Ectodermal cell (in vitro differentiated cells): ENCODE measurements at regions not wholly inside any gene's neighbourhood (a gene's known extent, or its start where the extent isn't known, plus 50 kb on each side); places are given as distances from the start of the nearest gene placed in this dataset.

Source experiments
- H3K27ac ChIP-seq: 2 replicates; pipeline ENCODE4 v1.7.0; 2013; ENCODE audit warnings: mild to moderate bottlenecking, low read depth, low read length; ENCODE audit not compliant: insufficient read depth, poor library complexity, severe bottlenecking
- H3K27me3 ChIP-seq: 2 replicates; pipeline ENCODE4 v1.7.0; 2013; ENCODE audit warnings: mild to moderate bottlenecking, low read length; ENCODE audit not compliant: insufficient read depth, control insufficient read depth, poor library complexity, severe bottlenecking
- H3K36me3 ChIP-seq: one replicate; pipeline ENCODE4 v1.7.0; 2013; ENCODE audit warnings: low read length; ENCODE audit not compliant: control insufficient read depth, insufficient read depth
- H3K4me1 ChIP-seq: one replicate; pipeline ENCODE4 v1.7.0; 2013; ENCODE audit warnings: low read length; ENCODE audit not compliant: control insufficient read depth, insufficient read depth
- H3K4me3 ChIP-seq: 2 replicates; pipeline ENCODE4 v1.7.0; 2013; ENCODE audit warnings: low read depth, low read length, control low read depth; ENCODE audit not compliant: insufficient read depth
- H3K9me3 ChIP-seq: 2 replicates; pipeline ENCODE4 v1.7.0; 2013; ENCODE audit warnings: mild to moderate bottlenecking, low read length, moderate library complexity; ENCODE audit not compliant: control insufficient read depth
- WGBS, 2 experiments: methylation state at CpG; one replicate each; pipeline ENCODE4 v1.1.7; 2013; ENCODE audit warnings: missing lambda C conversion rate in 2 of 2; 5-methylcytosine and 5-hydroxymethylcytosine counted together

DNA sequence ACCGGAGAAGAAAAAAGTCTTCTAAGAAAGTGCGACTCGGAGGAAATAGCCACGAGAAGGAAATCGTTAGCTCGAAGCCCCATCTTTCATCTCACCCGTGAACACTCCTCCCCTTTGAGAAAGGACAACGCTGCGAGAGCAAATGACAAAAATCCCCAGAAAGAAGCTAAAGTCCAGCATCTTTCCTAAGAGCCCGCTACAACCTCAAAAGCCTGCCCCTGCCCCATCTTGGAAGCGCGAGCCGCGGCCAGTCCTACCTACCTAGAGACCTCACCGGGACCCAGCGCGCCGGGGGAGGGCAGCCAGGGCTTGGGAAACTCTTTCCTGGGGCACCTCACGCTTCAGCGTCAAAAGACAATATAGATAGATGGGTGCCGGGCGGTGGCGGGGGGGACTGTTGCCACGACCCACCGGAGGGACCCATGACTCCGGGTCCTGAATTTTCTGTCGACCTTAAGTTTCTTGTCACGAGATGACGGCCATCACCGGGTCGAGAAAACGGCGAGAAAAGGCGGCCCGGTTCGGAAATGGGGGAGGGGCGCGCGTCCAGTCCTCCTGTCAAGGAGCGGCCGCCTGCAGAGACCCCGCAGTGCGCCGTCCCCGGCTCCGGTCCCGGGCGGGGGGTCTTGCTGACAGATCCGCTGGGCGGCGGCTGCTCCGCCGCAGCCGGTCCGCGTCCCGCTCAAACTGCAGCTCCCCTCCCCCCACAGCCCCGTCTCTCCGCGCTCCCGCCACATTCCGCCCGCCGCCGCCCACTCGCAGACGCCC, 65.9 kb downstream of the KCNRG start:
- peak overlapping the region; percentile 77 for H3K4me3 ChIP-seq
- peak overlapping the region; percentile 93 for H3K27ac ChIP-seq
- no peaks in the 10 kb centered on the region for H3K9me3 ChIP-seq
- H3K4me1 ChIP-seq = no peaks in the 10 kb centered on the region
- 0% methylated on average over 67 of the region's 67 CpGs for WGBS, 2 experiments
- no peaks in the 10 kb centered on the region for H3K27me3 ChIP-seq
- no peaks in the 10 kb centered on the region for H3K36me3 ChIP-seq

- Histone ChIP-seq H3K27me3 (no peaks in the 10 kb centered on the region), H3K27ac (peak overlapping the region; percentile 93), H3K4me3 (peak overlapping the region; percentile 77), H3K4me1 (no peaks in the 10 kb centered on the region), H3K9me3 (no peaks in the 10 kb centered on the region), H3K36me3 (no peaks in the 10 kb centered on the region)
- WGBS, 2 experiments = 0% methylated on average over 49 of the region's 49 CpGs
These were observed 66.6 kb downstream of the KCNRG start for GRCh38 chr13:50081679-50082425.

- 3 to 4% methylated on average over 28 of the region's 28 CpGs for WGBS, 2 experiments
- Histone ChIP-seq H3K4me3 (peak overlapping the region; percentile 77), H3K9me3 (no peaks in the 10 kb centered on the region), H3K36me3 (no peaks in the 10 kb centered on the region), H3K27ac (peak overlapping the region; percentile 58), H3K4me1 (no peaks in the 10 kb centered on the region), H3K27me3 (no peaks in the 10 kb centered on the region)
These were observed 67.4 kb downstream of the KCNRG start for GRCh38 chr13:50082426-50083281.

- H3K36me3 ChIP-seq = no peaks in the 10 kb centered on the region
- no peaks in the 10 kb centered on the region for H3K4me1 ChIP-seq
- WGBS, 2 experiments = 20 to 21% methylated on average over 2 to 4 of the region's 4 CpGs
- no peaks in the 10 kb centered on the region for H3K9me3 ChIP-seq
- no peak overlapping the region for H3K4me3 ChIP-seq
- H3K27me3 ChIP-seq = no peaks in the 10 kb centered on the region
- H3K27ac ChIP-seq = no peak overlapping the region
These were observed 69.8 kb downstream of the KCNRG start for GRCh38 chr13:50085063-50085462.

DNA sequence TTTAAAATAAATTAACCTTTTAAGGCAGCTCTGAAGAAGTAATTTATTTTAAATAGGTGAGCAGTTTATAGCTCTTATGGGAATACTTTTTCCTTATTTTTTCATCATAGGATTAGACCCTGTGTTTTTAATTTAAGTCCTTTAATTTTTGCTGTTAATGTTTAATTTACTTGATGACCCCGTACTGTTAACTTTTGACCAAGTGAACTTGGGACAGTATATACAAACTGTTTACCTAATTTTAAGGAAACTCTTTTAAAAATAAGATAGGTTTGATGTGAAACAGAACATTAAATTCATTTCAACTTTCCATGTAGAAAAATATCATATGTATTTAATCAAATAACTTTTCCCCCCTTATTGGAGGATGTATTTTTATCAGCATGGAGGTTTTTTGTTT, 74.4 kb downstream of the KCNRG start:
- Histone ChIP-seq H3K4me1 (no peaks in the 10 kb centered on the region), H3K4me3 (no peak overlapping the region), H3K27me3 (no peaks in the 10 kb centered on the region), H3K36me3 (no peaks in the 10 kb centered on the region), H3K27ac (no peak overlapping the region), H3K9me3 (no peaks in the 10 kb centered on the region)
- WGBS, 2 experiments = 100% methylated on average over 1 of the region's 1 CpG; no CpG with 5 or more reads in 1 of the 2 experiments

GRCh38 chr13:50090211-50090610, 75.0 kb downstream of the KCNRG start:
- Histone ChIP-seq H3K27me3 (no peaks in the 10 kb centered on the region), H3K36me3 (no peaks in the 10 kb centered on the region), H3K9me3 (no peaks in the 10 kb centered on the region), H3K27ac (no peak overlapping the region), H3K4me3 (no peak overlapping the region), H3K4me1 (no peaks in the 10 kb centered on the region)
- 94 to 97% methylated on average over 3 to 4 of the region's 5 CpGs for WGBS, 2 experiments

DNA sequence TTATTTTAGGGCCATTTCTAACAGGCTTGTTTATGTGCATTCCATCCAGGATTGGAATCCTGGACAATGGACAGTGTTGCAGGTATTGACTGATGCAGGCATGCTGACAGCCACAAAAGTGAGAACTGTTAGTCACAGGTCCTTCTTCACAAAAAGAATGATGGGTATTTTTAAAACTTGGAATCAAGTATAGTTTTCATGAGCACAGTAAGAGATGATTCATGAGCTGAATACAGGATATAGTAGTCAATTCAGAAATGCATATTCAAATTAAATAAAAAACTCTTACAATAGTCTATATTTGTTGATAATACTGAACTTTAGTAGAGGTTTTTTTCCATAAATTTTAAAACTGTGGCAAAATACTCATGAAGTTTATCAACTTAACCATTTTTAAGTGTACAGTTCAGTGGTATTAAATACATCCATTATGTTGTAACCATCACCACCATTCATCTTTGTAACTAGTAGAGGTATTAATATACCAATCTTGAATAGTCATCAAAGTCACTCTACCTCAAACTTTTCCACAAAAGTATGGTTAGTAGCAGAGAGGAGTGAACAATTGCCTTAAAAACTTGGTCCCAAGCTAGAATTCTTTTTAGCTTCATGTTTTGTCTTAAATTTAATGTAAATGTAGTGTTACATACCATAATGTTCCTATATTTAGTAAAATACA, 79.5 kb downstream of the KCNRG start:
- no peak overlapping the region for H3K4me3 ChIP-seq
- peaks cover 4% of the 10 kb centered on the region for H3K36me3 ChIP-seq
- no peaks in the 10 kb centered on the region for H3K27me3 ChIP-seq
- H3K4me1 ChIP-seq = no peaks in the 10 kb centered on the region
- H3K9me3 ChIP-seq = peaks cover 4% of the 10 kb centered on the region
- no peak overlapping the region for H3K27ac ChIP-seq

- peaks cover 4% of the 10 kb centered on the region for H3K9me3 ChIP-seq
- no peak overlapping the region for H3K27ac ChIP-seq
- peaks cover 4% of the 10 kb centered on the region for H3K36me3 ChIP-seq
- WGBS, 2 experiments = 100% methylated on average over 1 of the region's 1 CpG; no CpG with 5 or more reads in 1 of the 2 experiments
- H3K4me1 ChIP-seq = no peaks in the 10 kb centered on the region
- H3K4me3 ChIP-seq = no peak overlapping the region
- no peaks in the 10 kb centered on the region for H3K27me3 ChIP-seq
These were observed 83.4 kb downstream of the KCNRG start for GRCh38 chr13:50098693-50099092.

DNA sequence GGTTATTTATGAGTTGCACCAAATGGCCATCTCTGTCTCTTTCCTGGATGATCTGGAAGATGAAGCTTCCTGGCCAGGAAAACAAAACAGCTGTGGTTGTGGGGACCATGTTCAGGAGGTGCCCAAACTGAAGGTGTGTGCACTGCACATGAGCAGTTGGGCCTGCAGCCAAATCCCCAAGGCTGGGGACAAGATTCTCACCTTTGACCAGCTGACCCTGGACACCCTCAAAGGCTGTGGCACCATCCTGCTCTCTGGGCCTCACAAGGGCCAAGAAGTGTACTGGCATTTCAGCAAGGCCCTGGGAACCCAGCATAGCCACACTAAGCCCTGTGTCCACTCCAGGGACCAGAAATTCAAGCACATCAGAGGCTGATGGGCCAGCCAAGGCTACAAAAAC, 84.2 kb downstream of the KCNRG start:
- H3K36me3 ChIP-seq = peaks cover 4% of the 10 kb centered on the region
- H3K4me1 ChIP-seq = no peaks in the 10 kb centered on the region
- no peaks in the 10 kb centered on the region for H3K27me3 ChIP-seq
- H3K9me3 ChIP-seq = peaks cover 4% of the 10 kb centered on the region
- H3K4me3 ChIP-seq = no peak overlapping the region
- no peak overlapping the region for H3K27ac ChIP-seq
